Endothelial cell of umbilical vein (primary cell): ENCODE measurements at regions not wholly inside any gene's neighbourhood (a gene's known extent, or its start where the extent isn't known, plus 50 kb on each side); places are given as distances from the start of the nearest gene placed in this dataset.

Experiments
- BruUV-seq: library from RNA; stranded (reverse); fragments of 400-500 nt; replicated peaks from 2 replicates; lab custom pipeline; 2021; lab: Mats Ljungman, UMichigan
- CTCF ChIA-PET: fragments of 300-600, 350-600 bp; sonication (Branson Sonifier 250); formaldehyde crosslinking; loops from one replicate; lab custom pipeline; 2021; ENCODE audit warnings: antibody characterized with exemption, inconsistent platforms; lab: Charles Lee
- POLR2A ChIA-PET: fragments of 300-600, 350-600 bp; sonication (Branson Sonifier 250); formaldehyde crosslinking; loops from one replicate; lab custom pipeline; 2021; ENCODE audit warnings: antibody characterized with exemption, inconsistent platforms; lab: Charles Lee
- DNase-seq: peaks from one replicate; pipeline ENCODE4 v3.0.0-alpha.2; 2011; ENCODE audit warnings: low read depth, low spot score
- FAIRE-seq: peaks from 2 replicates; lab custom pipeline; 2011; peaks lifted over from hg19 to GRCh38; lab: Jason Lieb, UNC
- H2AFZ ChIP-seq: 2 replicates; pipeline ENCODE4 v1.6.0; 2012; ENCODE audit warnings: low read depth, low read length, control low read depth, inconsistent platforms
- H3K27ac ChIP-seq: 2 replicates; pipeline ENCODE4 v1.5.1; 2011; ENCODE audit warnings: low read depth, mild to moderate bottlenecking, control low read depth, low read length, moderate library complexity; ENCODE audit not compliant: insufficient read depth
- H3K27me3 ChIP-seq, 2 experiments: 2 replicates each; pipeline versions ENCODE4 v1.6.0 to v1.6.1; 2011; ENCODE audit warnings: low read length in 2 of 2, mixed read lengths in 1 of 2; ENCODE audit not compliant: control insufficient read depth in 2 of 2, insufficient read depth in 2 of 2
- H3K36me3 ChIP-seq, 2 experiments: 2 replicates in 1 of 2; 3 replicates in 1 of 2; pipeline ENCODE4 v1.5.1; 2011; ENCODE audit warnings: low read length in 2 of 2, mild to moderate bottlenecking in 1 of 2, moderate library complexity in 1 of 2; ENCODE audit not compliant: control insufficient read depth in 2 of 2, insufficient read depth in 2 of 2; ENCODE audit errors: extremely low read depth in 1 of 2
- H3K4me1 ChIP-seq: 3 replicates; pipeline ENCODE4 v1.5.1; 2011; ENCODE audit warnings: mild to moderate bottlenecking, low read length; ENCODE audit not compliant: control insufficient read depth, insufficient read depth; ENCODE audit errors: extremely low read depth
- H3K4me2 ChIP-seq: 2 replicates; pipeline ENCODE4 v1.6.1; 2011; ENCODE audit warnings: low read length, control low read depth, mixed read lengths; ENCODE audit not compliant: insufficient read depth
- H3K4me3 ChIP-seq, 3 experiments: fragments of 200-600 bp in 1 of 3; sonication (generic), shearing (Covaris generic) in 1 of 3; replicated peaks in 1 of 3; 2 replicates each; pipeline ENCODE4 v1.5.1; 2011 to 2016; ENCODE audit warnings: control low read depth in 3 of 3, low read length in 3 of 3, mild to moderate bottlenecking in 2 of 3, inconsistent platforms in 1 of 3, low read depth in 1 of 3, moderate library complexity in 1 of 3; ENCODE audit not compliant: insufficient read depth in 1 of 3
- H3K79me2 ChIP-seq: 2 replicates; pipeline ENCODE4 v1.6.0; 2012; ENCODE audit warnings: low read length, inconsistent platforms; ENCODE audit not compliant: control insufficient read depth, insufficient read depth
- H3K9ac ChIP-seq: replicated peaks from 2 replicates; pipeline ENCODE3; 2011; ENCODE audit warnings: low read length, control low read depth; ENCODE audit not compliant: insufficient read depth; ENCODE audit errors: extremely low read depth
- H3K9me1 ChIP-seq: replicated peaks from 3 replicates; pipeline ENCODE4 v1.6.0; 2011; ENCODE audit warnings: mild to moderate bottlenecking, low read length; ENCODE audit not compliant: control insufficient read depth, insufficient read depth; ENCODE audit errors: extremely low read depth
- H3K9me3 ChIP-seq: replicated peaks from 2 replicates; pipeline ENCODE4 v1.5.1; 2012; ENCODE audit warnings: low read length, inconsistent platforms; ENCODE audit not compliant: control insufficient read depth, insufficient read depth
- H4K20me1 ChIP-seq: replicated peaks from 2 replicates; pipeline ENCODE3; 2011; ENCODE audit warnings: mild to moderate bottlenecking, low read length; ENCODE audit not compliant: control insufficient read depth, insufficient read depth; ENCODE audit errors: extremely low read depth
- CTCF ChIP-seq, 2 donors: IDR thresholded peaks; 1 replicate in 1 of 2; 2 replicates in 1 of 2; pipeline ENCODE4 v1.5.1; 2011; ENCODE audit warnings: low read length in 2 of 2, mild to moderate bottlenecking in 2 of 2, moderate library complexity in 2 of 2, control low read depth in 1 of 2, inconsistent platforms in 1 of 2, low read depth in 1 of 2; ENCODE audit not compliant: insufficient read depth in 1 of 2; ENCODE audit errors: extremely low read depth in 1 of 2
- EZH2 ChIP-seq: IDR thresholded peaks from 2 replicates; pipeline ENCODE4 v1.6.1; 2012; ENCODE audit warnings: borderline replicate concordance, low read depth, mild to moderate bottlenecking, moderate library complexity, low read length, inconsistent platforms; ENCODE audit not compliant: severe bottlenecking
- FOS ChIP-seq: IDR thresholded peaks from 2 replicates; pipeline ENCODE4 v1.6.1; 2011; ENCODE audit warnings: mild to moderate bottlenecking, low read length, moderate library complexity, borderline replicate concordance; ENCODE audit not compliant: insufficient read depth
- GATA2 ChIP-seq: IDR thresholded peaks from 2 replicates; pipeline ENCODE4 v1.7.0; 2011; ENCODE audit warnings: low read depth, mild to moderate bottlenecking, moderate library complexity, mixed read lengths, low read length; ENCODE audit not compliant: insufficient read length, insufficient read depth
- JUN ChIP-seq: IDR thresholded peaks from 2 replicates; pipeline ENCODE4 v1.6.1; 2011; ENCODE audit warnings: borderline replicate concordance, low read depth; ENCODE audit not compliant: insufficient read length, insufficient read depth
- MAX ChIP-seq: IDR thresholded peaks from 2 replicates; pipeline ENCODE4 v1.6.1; 2011; ENCODE audit not compliant: insufficient read depth, insufficient read length
- MYC ChIP-seq: IDR thresholded peaks from one replicate; pipeline ENCODE4 v1.6.1; 2011; ENCODE audit warnings: mild to moderate bottlenecking, low read depth, low read length
- POLR2A ChIP-seq: IDR thresholded peaks from 2 replicates; pipeline ENCODE4 v1.6.1; 2012; ENCODE audit warnings: low read depth, mild to moderate bottlenecking, control low read depth, low read length
- POLR2AphosphoS5 ChIP-seq: IDR thresholded peaks from 2 replicates; pipeline ENCODE4 v1.6.1; 2012; ENCODE audit warnings: low read depth, mild to moderate bottlenecking, control low read depth, low read length, moderate library complexity; ENCODE audit not compliant: insufficient read depth
- dilution Hi-C: fragments of 300-500 bp; cut with MboI; formaldehyde crosslinking; loops from one replicate; pipeline ENCODE4 v1.15.0; 2019; ENCODE audit warnings: low sequenced_read_pairs; ENCODE audit not compliant: extremely low pct_ligation_motif_present
- intact Hi-C: fragments of 100-400 bp; cut with micrococcal nuclease; formaldehyde crosslinking; loops from one replicate; pipeline ENCODE4 v1.10.0; 2022

- DNase-seq (no peak), FAIRE-seq (no peak)
- Histone ChIP-seq H3K36me3 (no peaks in the 10 kb centered on the region), H4K20me1 (no peaks in the 10 kb centered on the region), H3K27me3 (no peaks in the 10 kb centered on the region), H3K27ac (no peak overlapping the region), H3K9me1 (no peaks in the 10 kb centered on the region), H3K9me3 (peaks cover 2% of the 10 kb centered on the region), H2AFZ (no peak overlapping the region), H3K79me2 (no peaks in the 10 kb centered on the region), H3K4me3 (no peak overlapping the region), H3K9ac (no peak overlapping the region), H3K4me1 (no peaks in the 10 kb centered on the region), H3K4me2 (no peak overlapping the region)
- dilution Hi-C loops (no loop called here), intact Hi-C loops (no loop called here)
- ChIA-PET POLR2A (no interaction called here), CTCF (no interaction called here)
- BruUV-seq, result no TSS peak
- TF ChIP-seq GATA2 (no peak), EZH2 (no peak), MYC (no peak), FOS (no peak), POLR2AphosphoS5 (no peak), POLR2A (no peak), CTCF (IDR thresholded peaks at IDR 0.05; ENCODE audit: extremely low read depth in 1 of 2, insufficient read depth in 1 of 2, low read depth in 1 of 2, low read length in 2 of 2) (no peak), JUN (no peak), MAX (no peak)
These were observed 295.3 kb downstream of the HS3ST3B1 start for GRCh38 chr17:14596224-14596623.
